ENCODE measurements at regions not wholly inside any gene's neighbourhood (a gene's known extent, or its start where the extent isn't known, plus 50 kb on each side); places are given as distances from the start of the nearest gene placed in this dataset.

- Histone ChIP-seq H3K27me3 (ENCODE audit: insufficient read depth, low read length) (no peaks in the 10 kb centered on the region), H3K4me3 (ENCODE audit: low read length) (no peak overlapping the region), H3K9me3 (ENCODE audit: low read depth, low read length) (no peaks in the 10 kb centered on the region), H3K4me1 (ENCODE audit: insufficient read depth, low read length) (no peaks in the 10 kb centered on the region)
Observed at GRCh38 chr4:180219080-180219479, 2024.1 kb upstream of the TENM3 start.

DNA sequence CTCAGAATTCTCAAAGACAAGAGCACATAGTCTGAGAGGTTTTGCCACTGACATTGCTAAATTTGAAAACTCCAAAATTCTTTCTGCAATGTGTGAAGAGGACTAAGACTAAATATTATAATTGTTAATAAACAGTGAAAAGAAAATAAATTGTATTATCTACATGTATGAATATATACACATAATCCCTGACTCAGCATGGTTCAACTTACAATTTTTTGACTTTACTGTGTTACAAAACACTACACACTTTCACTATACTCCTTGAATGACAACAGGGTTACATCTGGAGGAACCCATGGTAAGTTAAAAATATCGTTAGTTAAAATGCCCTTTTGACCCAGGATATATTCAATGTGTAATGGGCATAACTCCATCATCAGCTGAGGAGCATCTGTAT, 2017.2 kb upstream of the TENM3 start:
- H3K4me1 ChIP-seq (ENCODE audit: insufficient read depth, low read length), result no peaks in the 10 kb centered on the region
- H3K27me3 ChIP-seq (ENCODE audit: insufficient read depth, low read length), result no peaks in the 10 kb centered on the region
- H3K9me3 ChIP-seq (ENCODE audit: low read depth, low read length), result peaks cover 8% of the 10 kb centered on the region
- H3K4me3 ChIP-seq (ENCODE audit: low read length), result no peak overlapping the region

- H3K4me3 ChIP-seq (ENCODE audit: low read length), result no peak overlapping the region
- H3K4me1 ChIP-seq (ENCODE audit: insufficient read depth, low read length), result no peaks in the 10 kb centered on the region
- no peaks in the 10 kb centered on the region for H3K27me3 ChIP-seq (ENCODE audit: insufficient read depth, low read length)
- H3K9me3 ChIP-seq (ENCODE audit: low read depth, low read length), result no peaks in the 10 kb centered on the region
Observed at GRCh38 chr4:180234730-180235129, 2008.5 kb upstream of the TENM3 start.

- no peaks in the 10 kb centered on the region for H3K9me3 ChIP-seq (ENCODE audit: low read depth, low read length)
- no peaks in the 10 kb centered on the region for H3K27me3 ChIP-seq (ENCODE audit: insufficient read depth, low read length)
Observed at GRCh38 chr4:180240670-180241069, 2002.5 kb upstream of the TENM3 start.

GRCh38 chr4:180253419-180253818, 1989.8 kb upstream of the TENM3 start:
- Histone ChIP-seq H3K9me3 (ENCODE audit: low read depth, low read length) (no peaks in the 10 kb centered on the region), H3K27me3 (ENCODE audit: insufficient read depth, low read length) (no peaks in the 10 kb centered on the region), H3K4me3 (ENCODE audit: low read length) (no peak overlapping the region), H3K4me1 (ENCODE audit: insufficient read depth, low read length) (no peaks in the 10 kb centered on the region)

More at GRCh38 chr4:180240670-180241069, 2002.5 kb upstream of the TENM3 start:
- Histone ChIP-seq H3K4me1 (ENCODE audit: insufficient read depth, low read length) (no peaks in the 10 kb centered on the region), H3K4me3 (ENCODE audit: low read length) (no peak overlapping the region)

DNA sequence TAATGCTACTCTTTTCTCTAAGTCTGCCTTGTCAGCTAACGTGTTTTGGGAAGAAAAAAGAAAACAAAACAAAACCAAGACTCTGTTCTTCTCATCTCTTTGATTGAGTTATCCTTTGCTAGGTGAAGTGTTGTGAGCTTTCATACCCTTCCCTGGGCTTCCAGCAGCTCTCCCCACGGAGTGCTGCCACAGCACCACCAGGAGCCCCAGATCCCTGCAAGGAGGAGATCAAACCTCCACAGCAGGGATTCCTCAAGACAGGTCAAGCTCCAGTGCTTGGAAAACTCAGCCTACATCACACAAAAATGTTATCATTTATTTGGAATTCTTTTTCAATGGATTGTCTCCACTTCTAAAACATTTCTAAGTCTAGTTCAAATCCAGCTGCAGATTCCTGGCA, 1981.9 kb upstream of the TENM3 start:
- no peaks in the 10 kb centered on the region for H3K27me3 ChIP-seq (ENCODE audit: insufficient read depth, low read length)
- no peaks in the 10 kb centered on the region for H3K4me1 ChIP-seq (ENCODE audit: insufficient read depth, low read length)
- no peaks in the 10 kb centered on the region for H3K9me3 ChIP-seq (ENCODE audit: low read depth, low read length)
- H3K4me3 ChIP-seq (ENCODE audit: low read length), result no peak overlapping the region

DNA sequence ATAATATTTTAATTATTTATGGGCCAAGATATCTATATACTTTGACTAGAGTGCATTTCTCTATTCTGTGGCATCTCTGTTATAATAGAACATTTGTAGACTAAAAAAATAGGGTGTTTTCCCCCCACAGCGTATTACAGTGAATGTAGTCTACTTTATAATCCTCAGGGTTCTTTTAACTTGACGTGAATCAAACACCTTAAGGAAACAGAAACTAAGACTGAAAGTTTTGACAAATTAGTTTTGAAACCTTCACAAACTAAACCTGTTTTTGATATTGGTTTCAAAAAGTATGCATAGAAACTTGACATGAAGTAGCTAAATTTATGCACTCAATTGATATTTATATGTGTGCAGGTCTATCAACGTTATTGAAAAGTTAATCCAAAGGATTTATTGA, 1963.1 kb upstream of the TENM3 start:
- H3K9me3 ChIP-seq (ENCODE audit: low read depth, low read length), result no peaks in the 10 kb centered on the region
- no peaks in the 10 kb centered on the region for H3K4me1 ChIP-seq (ENCODE audit: insufficient read depth, low read length)

GRCh38 chr4:180280726-180281297, 1962.4 kb upstream of the TENM3 start:
- Histone ChIP-seq H3K27me3 (ENCODE audit: insufficient read depth, low read length) (no peaks in the 10 kb centered on the region), H3K4me1 (ENCODE audit: insufficient read depth, low read length) (no peaks in the 10 kb centered on the region), H3K9me3 (ENCODE audit: low read depth, low read length) (no peaks in the 10 kb centered on the region), H3K4me3 (ENCODE audit: low read length) (no peak overlapping the region)

More for the DNA sequence above, 1963.1 kb upstream of the TENM3 start:
- H3K27me3 ChIP-seq (ENCODE audit: insufficient read depth, low read length), result no peaks in the 10 kb centered on the region
- H3K4me3 ChIP-seq (ENCODE audit: low read length), result no peak overlapping the region

GRCh38 chr4:180281724-180282123, 1961.5 kb upstream of the TENM3 start:
- no peaks in the 10 kb centered on the region for H3K27me3 ChIP-seq (ENCODE audit: insufficient read depth, low read length)
- H3K9me3 ChIP-seq (ENCODE audit: low read depth, low read length), result no peaks in the 10 kb centered on the region
- H3K4me3 ChIP-seq (ENCODE audit: low read length), result no peak overlapping the region
- H3K4me1 ChIP-seq (ENCODE audit: insufficient read depth, low read length), result no peaks in the 10 kb centered on the region

GRCh38 chr4:180284267-180284666, 1958.9 kb upstream of the TENM3 start:
- H3K4me1 ChIP-seq (ENCODE audit: insufficient read depth, low read length), result no peaks in the 10 kb centered on the region
- H3K9me3 ChIP-seq (ENCODE audit: low read depth, low read length), result no peaks in the 10 kb centered on the region
- H3K27me3 ChIP-seq (ENCODE audit: insufficient read depth, low read length), result no peaks in the 10 kb centered on the region
- no peak overlapping the region for H3K4me3 ChIP-seq (ENCODE audit: low read length)

DNA sequence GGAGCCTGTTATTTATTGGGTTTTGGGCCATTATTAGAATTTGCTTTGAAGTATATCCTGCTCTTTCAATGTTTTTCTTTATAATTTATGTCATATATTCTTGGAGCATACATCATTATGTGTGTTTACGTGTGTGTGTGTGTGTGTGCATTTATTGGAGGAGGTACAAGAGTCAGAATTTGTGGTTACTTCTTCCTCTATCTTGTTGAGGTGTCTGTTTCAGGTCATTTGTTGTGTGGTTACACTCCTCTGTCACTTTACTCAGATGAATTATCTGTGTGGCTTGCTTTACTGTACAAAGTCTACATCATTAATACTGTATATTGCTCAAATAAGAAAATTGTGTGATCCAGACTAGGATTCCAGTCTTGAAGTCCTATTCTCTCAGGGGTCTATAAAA, 1957.4 kb upstream of the TENM3 start:
- Histone ChIP-seq H3K4me3 (ENCODE audit: low read length) (no peak overlapping the region), H3K27me3 (ENCODE audit: insufficient read depth, low read length) (no peaks in the 10 kb centered on the region), H3K4me1 (ENCODE audit: insufficient read depth, low read length) (no peaks in the 10 kb centered on the region), H3K9me3 (ENCODE audit: low read depth, low read length) (no peaks in the 10 kb centered on the region)

DNA sequence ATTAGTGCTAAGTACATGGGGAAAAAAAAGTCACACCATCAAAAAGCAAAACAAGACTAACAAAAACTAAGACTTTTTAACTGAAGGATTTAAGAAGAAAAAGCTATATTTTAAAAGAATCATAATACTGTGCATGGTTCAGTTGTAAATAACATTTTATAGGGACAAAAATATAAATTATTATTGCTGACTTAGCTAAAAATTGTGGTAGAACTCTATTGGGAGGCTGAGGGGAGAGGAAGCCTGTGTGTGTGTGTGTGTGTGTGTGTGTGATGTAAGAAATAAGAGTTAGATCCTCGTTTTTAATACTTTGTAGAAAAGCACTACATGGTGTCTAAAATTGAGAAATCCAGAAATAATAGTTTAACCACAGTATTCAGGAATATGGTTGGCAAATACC, 1950.9 kb upstream of the TENM3 start:
- no peaks in the 10 kb centered on the region for H3K27me3 ChIP-seq (ENCODE audit: insufficient read depth, low read length)
- peaks cover 4% of the 10 kb centered on the region for H3K9me3 ChIP-seq (ENCODE audit: low read depth, low read length)
- H3K4me1 ChIP-seq (ENCODE audit: insufficient read depth, low read length), result no peaks in the 10 kb centered on the region
- no peak overlapping the region for H3K4me3 ChIP-seq (ENCODE audit: low read length)

- no peaks in the 10 kb centered on the region for H3K27me3 ChIP-seq (ENCODE audit: insufficient read depth, low read length)
- H3K4me1 ChIP-seq (ENCODE audit: insufficient read depth, low read length), result no peaks in the 10 kb centered on the region
- H3K9me3 ChIP-seq (ENCODE audit: low read depth, low read length), result peaks cover 4% of the 10 kb centered on the region
- H3K4me3 ChIP-seq (ENCODE audit: low read length), result no peak overlapping the region
Observed at GRCh38 chr4:180296036-180296599, 1947.1 kb upstream of the TENM3 start.

DNA sequence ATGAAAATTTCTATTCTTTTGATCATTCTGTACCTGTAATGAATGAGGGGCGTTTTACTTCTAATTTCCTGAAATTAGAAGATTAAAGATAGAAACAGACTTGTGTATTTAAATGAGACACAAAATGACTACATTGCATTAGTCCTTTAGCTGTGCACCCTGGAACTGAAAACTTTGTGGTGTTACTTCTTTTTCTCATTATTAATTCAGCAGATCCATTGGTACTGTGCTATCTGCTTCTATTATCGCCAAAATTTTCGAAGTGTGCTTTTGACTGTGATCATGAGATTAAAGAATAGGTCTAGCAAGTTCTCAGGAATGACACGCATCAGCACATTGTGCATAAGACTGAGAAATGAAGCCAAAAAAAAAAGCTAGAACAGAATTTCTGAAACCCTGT, 1938.9 kb upstream of the TENM3 start:
- no peaks in the 10 kb centered on the region for H3K9me3 ChIP-seq (ENCODE audit: low read depth, low read length)
- H3K27me3 ChIP-seq (ENCODE audit: insufficient read depth, low read length), result no peaks in the 10 kb centered on the region
- H3K4me3 ChIP-seq (ENCODE audit: low read length), result no peak overlapping the region
- no peaks in the 10 kb centered on the region for H3K4me1 ChIP-seq (ENCODE audit: insufficient read depth, low read length)

DNA sequence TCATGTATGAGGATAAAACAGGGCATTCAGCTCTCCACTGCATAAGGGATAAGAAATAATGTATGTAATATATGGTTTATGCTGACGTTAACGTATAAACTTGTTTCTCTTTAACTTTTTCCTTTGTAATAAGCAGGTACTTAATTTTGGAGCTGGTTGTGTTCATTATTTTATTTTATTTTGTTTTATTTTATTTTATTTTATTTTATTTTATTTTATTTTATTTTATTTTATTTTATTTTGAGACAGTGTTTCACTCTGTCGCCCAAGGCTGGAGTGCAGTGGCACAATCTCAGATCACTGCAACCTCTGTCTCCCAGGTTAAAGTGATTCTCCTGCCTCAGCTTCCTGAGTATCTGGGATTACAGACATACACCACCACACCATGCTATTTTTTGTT, 1932.6 kb upstream of the TENM3 start:
- H3K4me3 ChIP-seq (ENCODE audit: low read length), result no peak overlapping the region
- H3K27me3 ChIP-seq (ENCODE audit: insufficient read depth, low read length), result no peaks in the 10 kb centered on the region
- no peaks in the 10 kb centered on the region for H3K9me3 ChIP-seq (ENCODE audit: low read depth, low read length)

GRCh38 chr4:180314972-180315371, 1928.2 kb upstream of the TENM3 start:
- no peaks in the 10 kb centered on the region for H3K9me3 ChIP-seq (ENCODE audit: low read depth, low read length)
- no peaks in the 10 kb centered on the region for H3K4me1 ChIP-seq (ENCODE audit: insufficient read depth, low read length)
- no peaks in the 10 kb centered on the region for H3K27me3 ChIP-seq (ENCODE audit: insufficient read depth, low read length)
- no peak overlapping the region for H3K4me3 ChIP-seq (ENCODE audit: low read length)

More for the DNA sequence above, 1932.6 kb upstream of the TENM3 start:
- no peaks in the 10 kb centered on the region for H3K4me1 ChIP-seq (ENCODE audit: insufficient read depth, low read length)
